ENCODE measurements at regions not wholly inside any gene's neighbourhood (a gene's known extent, or its start where the extent isn't known, plus 50 kb on each side); places are given as distances from the start of the nearest gene placed in this dataset.
"Not testable (repeated sequence)": the region's sequence is repeated elsewhere in the genome, so short reads cannot be mapped to it uniquely, and the experiment has no call there.

GRCh38 chr5:43852279-43852678 lies 249.3 kb downstream of the NNT start:
- H3K4me3 Mint-ChIP-seq, result no peak overlapping the region
- no peaks in the 10 kb centered on the region for H3K9me3 Mint-ChIP-seq
- no peaks in the 10 kb centered on the region for H3K36me3 Mint-ChIP-seq (ENCODE audit: low read depth)

GRCh38 chr5:43851741-43852140 lies 248.8 kb downstream of the NNT start:
- H3K4me1 Mint-ChIP-seq (ENCODE audit: low read depth), result no peaks in the 10 kb centered on the region
- no peaks in the 10 kb centered on the region for H3K9me3 Mint-ChIP-seq
- H3K27ac Mint-ChIP-seq, result no peak overlapping the region
- no peaks in the 10 kb centered on the region for H3K36me3 Mint-ChIP-seq (ENCODE audit: low read depth)
- H3K27me3 Mint-ChIP-seq, result no peaks in the 10 kb centered on the region
- H3K4me3 Mint-ChIP-seq, result no peak overlapping the region
- no peak for DNase-seq

More at GRCh38 chr5:43852279-43852678, 249.3 kb downstream of the NNT start:
- Mint-ChIP-seq H3K27me3 (no peaks in the 10 kb centered on the region), H3K4me1 (ENCODE audit: low read depth) (no peaks in the 10 kb centered on the region), H3K27ac (no peak overlapping the region)
- DNase-seq, result no peak

GRCh38 chr5:43840424-43841125 lies 237.6 kb downstream of the NNT start:
- Mint-ChIP-seq H3K9me3 (no peaks in the 10 kb centered on the region), H3K4me1 (ENCODE audit: low read depth) (no peaks in the 10 kb centered on the region), H3K4me3 (no peak overlapping the region), H3K27me3 (no peaks in the 10 kb centered on the region), H3K36me3 (ENCODE audit: low read depth) (no peaks in the 10 kb centered on the region), H3K27ac (no peak overlapping the region)
- DNase-seq, result no peak

- Mint-ChIP-seq H3K27ac (no peak overlapping the region), H3K9me3 (peaks cover 2% of the 10 kb centered on the region), H3K4me1 (ENCODE audit: low read depth) (no peaks in the 10 kb centered on the region), H3K36me3 (ENCODE audit: low read depth) (no peaks in the 10 kb centered on the region), H3K4me3 (no peak overlapping the region), H3K27me3 (no peaks in the 10 kb centered on the region)
- DNase-seq, result no peak
Measured at GRCh38 chr5:43839218-43839617, 236.2 kb downstream of the NNT start.

GRCh38 chr5:43837996-43838395 lies 235.0 kb downstream of the NNT start:
- H3K27ac Mint-ChIP-seq, result no peak overlapping the region
- H3K36me3 Mint-ChIP-seq (ENCODE audit: low read depth), result no peaks in the 10 kb centered on the region
- no peak overlapping the region for H3K4me3 Mint-ChIP-seq
- no peak for DNase-seq
- no peaks in the 10 kb centered on the region for H3K4me1 Mint-ChIP-seq (ENCODE audit: low read depth)
- no peaks in the 10 kb centered on the region for H3K27me3 Mint-ChIP-seq
- H3K9me3 Mint-ChIP-seq, result peaks cover 2% of the 10 kb centered on the region

GRCh38 chr5:43837091-43837490 lies 234.1 kb downstream of the NNT start:
- H3K27me3 Mint-ChIP-seq, result no peaks in the 10 kb centered on the region
- no peaks in the 10 kb centered on the region for H3K4me1 Mint-ChIP-seq (ENCODE audit: low read depth)
- no peak for DNase-seq
- H3K36me3 Mint-ChIP-seq (ENCODE audit: low read depth), result no peaks in the 10 kb centered on the region
- H3K4me3 Mint-ChIP-seq, result no peak overlapping the region
- peaks cover 2% of the 10 kb centered on the region for H3K9me3 Mint-ChIP-seq
- H3K27ac Mint-ChIP-seq, result no peak overlapping the region

- Mint-ChIP-seq H3K9me3 (peaks cover 14% of the 10 kb centered on the region), H3K36me3 (ENCODE audit: low read depth) (no peaks in the 10 kb centered on the region), H3K4me1 (ENCODE audit: low read depth) (no peaks in the 10 kb centered on the region), H3K4me3 (no peak overlapping the region), H3K27me3 (no peaks in the 10 kb centered on the region), H3K27ac (no peak overlapping the region)
- no peak for DNase-seq
Measured at GRCh38 chr5:43833961-43834360, 231.0 kb downstream of the NNT start.

GRCh38 chr5:43824325-43824964 lies 221.5 kb downstream of the NNT start:
- not testable (repeated sequence) for DNase-seq; H3K36me3 Mint-ChIP-seq (ENCODE audit: low read depth); H3K27ac Mint-ChIP-seq; H3K9me3 Mint-ChIP-seq; H3K4me1 Mint-ChIP-seq (ENCODE audit: low read depth); H3K27me3 Mint-ChIP-seq; H3K4me3 Mint-ChIP-seq

GRCh38 chr5:43818394-43818793 lies 215.4 kb downstream of the NNT start:
- peaks cover 16% of the 10 kb centered on the region for H3K9me3 Mint-ChIP-seq
- not testable (repeated sequence) for H3K4me3 Mint-ChIP-seq; H3K27me3 Mint-ChIP-seq; H3K36me3 Mint-ChIP-seq (ENCODE audit: low read depth); H3K27ac Mint-ChIP-seq; H3K4me1 Mint-ChIP-seq (ENCODE audit: low read depth); DNase-seq

GRCh38 chr5:43815497-43815896 lies 212.5 kb downstream of the NNT start:
- Mint-ChIP-seq H3K27ac (no peak overlapping the region), H3K27me3 (no peaks in the 10 kb centered on the region), H3K9me3 (peaks cover 23% of the 10 kb centered on the region), H3K4me3 (no peak overlapping the region), H3K36me3 (ENCODE audit: low read depth) (no peaks in the 10 kb centered on the region), H3K4me1 (ENCODE audit: low read depth) (no peaks in the 10 kb centered on the region)
- no peak for DNase-seq

GRCh38 chr5:43804723-43805122 lies 201.7 kb downstream of the NNT start:
- Mint-ChIP-seq H3K36me3 (ENCODE audit: low read depth) (no peaks in the 10 kb centered on the region), H3K27ac (no peak overlapping the region), H3K9me3 (no peaks in the 10 kb centered on the region), H3K27me3 (no peaks in the 10 kb centered on the region), H3K4me1 (ENCODE audit: low read depth) (no peaks in the 10 kb centered on the region), H3K4me3 (no peak overlapping the region)
- no peak for DNase-seq

- no peaks in the 10 kb centered on the region for H3K4me1 Mint-ChIP-seq (ENCODE audit: low read depth)
- H3K4me3 Mint-ChIP-seq, result no peak overlapping the region
- H3K27ac Mint-ChIP-seq, result no peak overlapping the region
- no peaks in the 10 kb centered on the region for H3K9me3 Mint-ChIP-seq
- no peak for DNase-seq
- no peaks in the 10 kb centered on the region for H3K27me3 Mint-ChIP-seq
- H3K36me3 Mint-ChIP-seq (ENCODE audit: low read depth), result no peaks in the 10 kb centered on the region
Measured at GRCh38 chr5:43804041-43804440, 201.1 kb downstream of the NNT start.

GRCh38 chr5:43802651-43803050 lies 199.7 kb downstream of the NNT start:
- H3K9me3 Mint-ChIP-seq, result peaks cover 2% of the 10 kb centered on the region
- H3K27ac Mint-ChIP-seq, result no peak overlapping the region
- no peak for DNase-seq
- H3K4me1 Mint-ChIP-seq (ENCODE audit: low read depth), result no peaks in the 10 kb centered on the region
- no peaks in the 10 kb centered on the region for H3K36me3 Mint-ChIP-seq (ENCODE audit: low read depth)
- H3K4me3 Mint-ChIP-seq, result no peak overlapping the region
- H3K27me3 Mint-ChIP-seq, result no peaks in the 10 kb centered on the region

GRCh38 chr5:43802119-43802518 lies 199.1 kb downstream of the NNT start:
- DNase-seq, result no peak
- no peaks in the 10 kb centered on the region for H3K36me3 Mint-ChIP-seq (ENCODE audit: low read depth)
- no peaks in the 10 kb centered on the region for H3K4me1 Mint-ChIP-seq (ENCODE audit: low read depth)
- H3K4me3 Mint-ChIP-seq, result no peak overlapping the region
- H3K27ac Mint-ChIP-seq, result no peak overlapping the region
- peaks cover 2% of the 10 kb centered on the region for H3K9me3 Mint-ChIP-seq
- H3K27me3 Mint-ChIP-seq, result no peaks in the 10 kb centered on the region

- H3K36me3 Mint-ChIP-seq (ENCODE audit: low read depth), result no peaks in the 10 kb centered on the region
- no peak overlapping the region for H3K27ac Mint-ChIP-seq
- no peaks in the 10 kb centered on the region for H3K4me1 Mint-ChIP-seq (ENCODE audit: low read depth)
- H3K4me3 Mint-ChIP-seq, result no peak overlapping the region
- DNase-seq, result no peak
- H3K9me3 Mint-ChIP-seq, result peaks cover 5% of the 10 kb centered on the region
- no peaks in the 10 kb centered on the region for H3K27me3 Mint-ChIP-seq
Measured at GRCh38 chr5:43798740-43799139, 195.8 kb downstream of the NNT start.

Data from activated T-cell treated with anti-CD3 and anti-CD28 coated beads, Interleukin-2, amount 50 U/mL, for 24 hours (primary cell).